Osteoblast (primary cell): ENCODE measurements at regions not wholly inside any gene's neighbourhood (a gene's known extent, or its start where the extent isn't known, plus 50 kb on each side); places are given as distances from the start of the nearest gene placed in this dataset.

Experiments used
- DNase-seq: peaks from one replicate; pipeline ENCODE4 v3.0.0; 2011; ENCODE audit warnings: low spot score, mixed read lengths; ENCODE audit not compliant: insufficient read length; ENCODE audit errors: missing footprints
- H2AFZ ChIP-seq: 2 replicates; pipeline ENCODE4 v1.6.0; 2011; ENCODE audit warnings: mild to moderate bottlenecking, low read length
- H3K27ac ChIP-seq: 2 replicates; pipeline ENCODE4 v1.5.1; 2011; ENCODE audit warnings: mild to moderate bottlenecking, low read depth, low read length, moderate library complexity
- H3K27me3 ChIP-seq: 2 replicates; pipeline ENCODE4 v1.6.0; 2012; ENCODE audit warnings: mild to moderate bottlenecking, control low read depth, inconsistent platforms, low read length, moderate library complexity; ENCODE audit not compliant: insufficient read depth
- H3K36me3 ChIP-seq: 2 replicates; pipeline ENCODE4 v1.5.1; 2011; ENCODE audit warnings: mild to moderate bottlenecking, low read length, control low read depth, moderate library complexity; ENCODE audit not compliant: insufficient read depth
- H3K4me1 ChIP-seq: 2 replicates; pipeline ENCODE4 v1.5.1; 2011; ENCODE audit warnings: mild to moderate bottlenecking, low read length, control low read depth, moderate library complexity; ENCODE audit not compliant: insufficient read depth
- H3K4me2 ChIP-seq: 2 replicates; pipeline ENCODE4 v1.6.0; 2011; ENCODE audit warnings: mild to moderate bottlenecking, low read length; ENCODE audit not compliant: insufficient read depth
- H3K4me3 ChIP-seq: fragments of 200-600 bp; sonication (generic); 3 replicates; pipeline ENCODE4 v1.5.1; 2012; ENCODE audit warnings: mild to moderate bottlenecking, low read length, inconsistent platforms; ENCODE audit not compliant: insufficient read depth
- H3K79me2 ChIP-seq: 2 replicates; pipeline ENCODE4 v1.6.0; 2012; ENCODE audit warnings: mild to moderate bottlenecking, low read length, control low read depth, inconsistent platforms; ENCODE audit not compliant: insufficient read depth
- H3K9me3 ChIP-seq: 2 replicates; pipeline ENCODE4 v1.5.1; 2011; ENCODE audit warnings: low read depth, low read length, control low read depth
- H4K20me1 ChIP-seq: 2 replicates; pipeline ENCODE4 v1.6.0; 2012; ENCODE audit warnings: mild to moderate bottlenecking, low read length, control low read depth; ENCODE audit not compliant: insufficient read depth
- TF ChIP-seq, protein P1 (sequence below): IDR thresholded peaks from 2 replicates; pipeline ENCODE4 v1.5.1; 2011; ENCODE audit warnings: mild to moderate bottlenecking, low read depth, low read length, moderate library complexity; ENCODE audit errors: extremely low read depth

- H3K4me2 ChIP-seq = no peak overlapping the region
- TF ChIP-seq, protein P1, sequence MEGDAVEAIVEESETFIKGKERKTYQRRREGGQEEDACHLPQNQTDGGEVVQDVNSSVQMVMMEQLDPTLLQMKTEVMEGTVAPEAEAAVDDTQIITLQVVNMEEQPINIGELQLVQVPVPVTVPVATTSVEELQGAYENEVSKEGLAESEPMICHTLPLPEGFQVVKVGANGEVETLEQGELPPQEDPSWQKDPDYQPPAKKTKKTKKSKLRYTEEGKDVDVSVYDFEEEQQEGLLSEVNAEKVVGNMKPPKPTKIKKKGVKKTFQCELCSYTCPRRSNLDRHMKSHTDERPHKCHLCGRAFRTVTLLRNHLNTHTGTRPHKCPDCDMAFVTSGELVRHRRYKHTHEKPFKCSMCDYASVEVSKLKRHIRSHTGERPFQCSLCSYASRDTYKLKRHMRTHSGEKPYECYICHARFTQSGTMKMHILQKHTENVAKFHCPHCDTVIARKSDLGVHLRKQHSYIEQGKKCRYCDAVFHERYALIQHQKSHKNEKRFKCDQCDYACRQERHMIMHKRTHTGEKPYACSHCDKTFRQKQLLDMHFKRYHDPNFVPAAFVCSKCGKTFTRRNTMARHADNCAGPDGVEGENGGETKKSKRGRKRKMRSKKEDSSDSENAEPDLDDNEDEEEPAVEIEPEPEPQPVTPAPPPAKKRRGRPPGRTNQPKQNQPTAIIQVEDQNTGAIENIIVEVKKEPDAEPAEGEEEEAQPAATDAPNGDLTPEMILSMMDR = no peak
- no peaks in the 10 kb centered on the region for H3K9me3 ChIP-seq
- H3K27ac ChIP-seq = no peak overlapping the region
- no peaks in the 10 kb centered on the region for H4K20me1 ChIP-seq
- no peaks in the 10 kb centered on the region for H3K4me1 ChIP-seq
- no peak overlapping the region for H3K4me3 ChIP-seq
- no peaks in the 10 kb centered on the region for H3K27me3 ChIP-seq
- H3K79me2 ChIP-seq = no peaks in the 10 kb centered on the region
- no peak overlapping the region for H2AFZ ChIP-seq
- no peak for DNase-seq
- H3K36me3 ChIP-seq = no peaks in the 10 kb centered on the region
Observed at GRCh38 chr4:89561048-89561447, 253.4 kb upstream of the GPRIN3 start.

DNA sequence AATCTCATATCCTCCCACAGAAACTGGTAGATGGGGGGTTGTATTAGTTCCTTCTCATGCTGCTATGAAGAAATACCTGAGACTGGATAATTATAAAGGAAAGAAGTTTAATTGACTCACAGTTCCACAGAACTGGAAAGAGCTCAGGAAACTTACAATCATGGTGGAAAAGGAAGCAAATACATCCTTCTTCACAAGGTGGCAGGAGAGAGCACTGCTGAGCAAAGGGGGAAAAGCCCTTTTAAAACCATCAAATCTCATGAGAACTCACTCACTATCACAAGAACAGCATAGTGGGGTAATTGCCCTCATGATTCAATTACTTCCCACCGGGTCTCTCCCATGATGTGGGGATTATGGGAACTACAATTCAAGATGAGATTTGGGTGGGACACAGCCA, 250.5 kb upstream of the GPRIN3 start:
- Histone ChIP-seq H3K36me3 (no peaks in the 10 kb centered on the region), H3K9me3 (no peaks in the 10 kb centered on the region), H3K27ac (no peak overlapping the region), H3K27me3 (no peaks in the 10 kb centered on the region), H3K79me2 (no peaks in the 10 kb centered on the region), H3K4me1 (no peaks in the 10 kb centered on the region), H4K20me1 (no peaks in the 10 kb centered on the region), H2AFZ (no peak overlapping the region), H3K4me2 (no peak overlapping the region), H3K4me3 (no peak overlapping the region)
- TF ChIP-seq, protein P1 = peak; percentile 53
- DNase-seq = no peak

DNA sequence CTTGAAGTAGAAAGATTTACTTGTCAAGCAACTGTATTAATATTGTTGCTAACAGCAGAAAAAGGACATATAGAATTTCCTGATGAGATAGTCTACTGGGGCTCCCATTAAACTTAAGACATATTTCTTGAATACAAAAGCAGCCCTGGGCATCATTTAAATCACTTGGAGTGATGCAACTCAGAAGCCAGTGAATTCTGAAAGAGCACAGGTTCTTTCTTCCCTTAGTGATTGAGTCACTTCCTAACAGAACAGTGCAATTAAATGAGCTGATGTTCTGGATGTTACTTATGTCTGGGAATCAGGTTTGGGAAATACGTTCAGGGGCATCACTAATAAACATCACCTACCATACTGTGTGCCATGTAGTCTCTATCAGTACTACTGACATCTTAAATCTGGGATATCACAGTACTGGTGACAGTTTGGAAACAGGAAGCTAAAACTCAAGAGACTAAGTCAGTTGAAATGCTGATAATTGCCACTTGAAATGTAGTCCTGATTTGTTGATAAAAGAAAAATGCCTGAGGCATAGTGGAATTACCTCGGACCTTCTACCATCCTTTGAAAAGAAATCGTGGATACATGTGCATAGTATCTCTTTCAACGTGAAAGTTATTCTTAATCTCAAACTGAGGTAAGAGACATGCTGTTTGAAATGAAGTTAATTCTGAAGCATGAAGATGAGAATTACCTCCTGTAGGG, 249.2 kb upstream of the GPRIN3 start:
- DNase-seq = no peak
- Histone ChIP-seq H2AFZ (no peak overlapping the region), H3K9me3 (no peaks in the 10 kb centered on the region), H3K27me3 (no peaks in the 10 kb centered on the region), H3K4me3 (no peak overlapping the region), H4K20me1 (no peaks in the 10 kb centered on the region), H3K79me2 (no peaks in the 10 kb centered on the region), H3K27ac (no peak overlapping the region), H3K36me3 (no peaks in the 10 kb centered on the region), H3K4me1 (no peaks in the 10 kb centered on the region), H3K4me2 (no peak overlapping the region)
- TF ChIP-seq, protein P1 = no peak

- Histone ChIP-seq H3K4me1 (no peaks in the 10 kb centered on the region), H4K20me1 (no peaks in the 10 kb centered on the region), H3K79me2 (no peaks in the 10 kb centered on the region), H3K27me3 (no peaks in the 10 kb centered on the region), H3K4me2 (no peak overlapping the region), H3K9me3 (no peaks in the 10 kb centered on the region), H2AFZ (peak overlapping the region; percentile 31), H3K27ac (no peak overlapping the region), H3K36me3 (no peaks in the 10 kb centered on the region), H3K4me3 (no peak overlapping the region)
- DNase-seq = no peak
- TF ChIP-seq, protein P1 = no peak
Observed at GRCh38 chr4:89551191-89551590, 243.6 kb upstream of the GPRIN3 start.
